WTC11 (cell line): ENCODE measurements at regions not wholly inside any gene's neighbourhood (a gene's known extent, or its start where the extent isn't known, plus 50 kb on each side); places are given as distances from the start of the nearest gene placed in this dataset.

Experiments
- ARID4B ChIP-seq: sonication (generic); formaldehyde crosslinking; IDR thresholded peaks from 2 replicates; pipeline ENCODE4 v1.8.0; 2023; ENCODE audit warnings: missing genetic modification reagents, mild to moderate bottlenecking, borderline replicate concordance
- CREM ChIP-seq: sonication (generic); formaldehyde crosslinking; IDR thresholded peaks from 2 replicates; pipeline ENCODE4 v1.8.1; 2022; ENCODE audit warnings: mild to moderate bottlenecking, missing genetic modification reagents, moderate library complexity
- CTCF ChIP-seq: fragments of 200-600 bp; IDR thresholded peaks from 2 replicates; pipeline ENCODE4 v1.8.0; 2022; ENCODE audit warnings: antibody characterized with exemption
- E2F4 ChIP-seq: sonication (generic); formaldehyde crosslinking; IDR thresholded peaks from 2 replicates; pipeline ENCODE4 v1.8.1; 2022; ENCODE audit warnings: low read depth, mild to moderate bottlenecking, moderate library complexity, missing genetic modification reagents, borderline replicate concordance
- FOXJ3 ChIP-seq: sonication (generic); formaldehyde crosslinking; IDR thresholded peaks from 2 replicates; pipeline ENCODE4 v1.9.0; 2021; ENCODE audit warnings: missing genetic modification reagents, mild to moderate bottlenecking, borderline replicate concordance
- FOXP1 ChIP-seq: sonication (generic); formaldehyde crosslinking; IDR thresholded peaks from 2 replicates; pipeline ENCODE4 v1.8.0; 2022; ENCODE audit warnings: missing genetic modification reagents, mild to moderate bottlenecking, moderate library complexity, borderline replicate concordance
- GRHL2 ChIP-seq: fragments of 250-450 bp; sonication (Bioruptor Pico); IDR thresholded peaks from 2 replicates; pipeline ENCODE4 v1.8.0; 2022; ENCODE audit warnings: mild to moderate bottlenecking, moderate library complexity; ENCODE audit not compliant: insufficient replicate concordance, severe bottlenecking
- MAX ChIP-seq: sonication (generic); formaldehyde crosslinking; IDR thresholded peaks from 2 replicates; pipeline ENCODE4 v1.8.0; 2022; ENCODE audit warnings: mild to moderate bottlenecking, missing genetic modification reagents
- RORB ChIP-seq: fragments of 250-450 bp; sonication (Bioruptor Pico); IDR thresholded peaks from 2 replicates; pipeline ENCODE4 v1.9.0; 2021; ENCODE audit warnings: mild to moderate bottlenecking
- TCF7 ChIP-seq: sonication (generic); formaldehyde crosslinking; IDR thresholded peaks from 2 replicates; pipeline ENCODE4 v1.8.0; 2022; ENCODE audit warnings: mild to moderate bottlenecking, low read depth, missing genetic modification reagents, moderate library complexity
- USF2 ChIP-seq: sonication (generic); formaldehyde crosslinking; IDR thresholded peaks from 2 replicates; pipeline ENCODE4 v1.8.1; 2023; ENCODE audit warnings: mild to moderate bottlenecking, missing genetic modification reagents, moderate library complexity
- ZMAT4 ChIP-seq: fragments of 250-450 bp; sonication (Bioruptor Pico); IDR thresholded peaks from 2 replicates; pipeline ENCODE4 v1.9.0; 2021; ENCODE audit warnings: mild to moderate bottlenecking
- ZNF263 ChIP-seq: sonication (generic); formaldehyde crosslinking; IDR thresholded peaks from 2 replicates; pipeline ENCODE4 v1.8.1; 2022; ENCODE audit warnings: low read depth, mild to moderate bottlenecking, moderate library complexity, missing genetic modification reagents

GRCh38 chr5:21644032-21644431, 1209.1 kb downstream of the CDH12 start:
- TF ChIP-seq CTCF (no peak), E2F4 (CRISPR knock-in tag) (no peak), TCF7 (no peak), ZNF263 (no peak), MAX (no peak), FOXJ3 (CRISPR knock-in tag) (no peak), GRHL2 (CRISPR knock-in tag) (no peak), ARID4B (CRISPR knock-in tag) (no peak), FOXP1 (no peak), USF2 (CRISPR knock-in tag) (no peak), ZMAT4 (CRISPR knock-in tag) (no peak), RORB (CRISPR knock-in tag) (no peak), CREM (CRISPR knock-in tag) (no peak)
